ENCODE measurements at regions not wholly inside any gene's neighbourhood (a gene's known extent, or its start where the extent isn't known, plus 50 kb on each side); places are given as distances from the start of the nearest gene placed in this dataset.

DNA sequence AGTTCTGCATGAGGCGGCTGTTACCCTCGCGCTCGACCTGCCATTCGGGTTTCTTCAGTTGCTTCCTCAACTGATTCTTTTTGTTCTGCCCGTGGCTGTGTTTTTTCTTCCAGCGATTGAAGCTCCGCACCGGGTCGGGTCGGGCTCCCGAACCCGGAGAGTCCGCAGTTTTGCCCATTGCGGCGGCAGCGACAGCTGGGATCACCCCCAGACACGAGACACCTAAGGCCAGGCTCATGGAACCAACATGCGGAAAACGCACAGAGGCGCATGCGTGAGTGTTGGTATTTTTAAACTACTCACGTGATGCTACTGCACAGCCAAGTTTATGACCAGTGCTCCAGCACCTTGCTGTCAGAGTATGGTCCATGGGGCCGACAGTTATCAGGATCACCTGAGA, 100.0 kb downstream of the SPATA31D1 start:
- intact Hi-C loops (cut with DNase I) = loop anchor here in 1 of 10 donors (10.0 kb wide), 1 partner anchor 64 kb away; no protein-coding TSS in a partner anchor
- TF ChIP-seq, protein P1, sequence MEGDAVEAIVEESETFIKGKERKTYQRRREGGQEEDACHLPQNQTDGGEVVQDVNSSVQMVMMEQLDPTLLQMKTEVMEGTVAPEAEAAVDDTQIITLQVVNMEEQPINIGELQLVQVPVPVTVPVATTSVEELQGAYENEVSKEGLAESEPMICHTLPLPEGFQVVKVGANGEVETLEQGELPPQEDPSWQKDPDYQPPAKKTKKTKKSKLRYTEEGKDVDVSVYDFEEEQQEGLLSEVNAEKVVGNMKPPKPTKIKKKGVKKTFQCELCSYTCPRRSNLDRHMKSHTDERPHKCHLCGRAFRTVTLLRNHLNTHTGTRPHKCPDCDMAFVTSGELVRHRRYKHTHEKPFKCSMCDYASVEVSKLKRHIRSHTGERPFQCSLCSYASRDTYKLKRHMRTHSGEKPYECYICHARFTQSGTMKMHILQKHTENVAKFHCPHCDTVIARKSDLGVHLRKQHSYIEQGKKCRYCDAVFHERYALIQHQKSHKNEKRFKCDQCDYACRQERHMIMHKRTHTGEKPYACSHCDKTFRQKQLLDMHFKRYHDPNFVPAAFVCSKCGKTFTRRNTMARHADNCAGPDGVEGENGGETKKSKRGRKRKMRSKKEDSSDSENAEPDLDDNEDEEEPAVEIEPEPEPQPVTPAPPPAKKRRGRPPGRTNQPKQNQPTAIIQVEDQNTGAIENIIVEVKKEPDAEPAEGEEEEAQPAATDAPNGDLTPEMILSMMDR (IDR thresholded peaks at IDR 0.05) = no peak

DNA sequence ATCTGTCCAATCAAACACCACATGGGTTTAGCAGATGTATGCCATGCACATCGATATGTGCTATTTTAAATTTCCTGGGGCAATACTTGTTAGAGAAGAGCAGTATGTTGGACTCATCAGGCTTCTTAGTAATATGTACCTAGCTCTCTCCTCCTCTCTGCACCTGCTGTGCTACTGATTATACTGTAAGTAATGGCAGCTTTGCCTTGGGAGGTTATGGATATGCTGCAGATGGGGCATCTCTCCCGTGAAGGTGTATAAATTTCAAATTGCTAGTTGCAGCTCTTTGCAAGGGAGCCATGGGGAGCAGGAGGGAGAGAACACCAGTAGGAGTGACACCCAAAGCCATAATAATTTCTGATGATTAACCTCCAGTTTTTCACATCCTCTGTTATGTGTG, 101.5 kb downstream of the SPATA31D1 start:
- Histone ChIP-seq H3K4me3 (no peak overlapping the region), H3K27ac (no peak overlapping the region), H3K9me3 (no peaks in the 10 kb centered on the region), H3K27me3 (no peaks in the 10 kb centered on the region), H3K36me3 (no peaks in the 10 kb centered on the region), H3K4me1 (no peaks in the 10 kb centered on the region)
- intact Hi-C loops (cut with DNase I) = no loop called here
- no peak for DNase-seq
- TF ChIP-seq, protein P1 (IDR thresholded peaks at IDR 0.05) = no peak
- 88 to 89% methylated on average over 2 of the region's 2 CpGs for WGBS, 2 donors
- no peak for ATAC-seq

More for the DNA sequence above, 100.0 kb downstream of the SPATA31D1 start:
- no peak for DNase-seq
- Histone ChIP-seq H3K4me3 (no peak overlapping the region), H3K27ac (no peak overlapping the region), H3K27me3 (no peaks in the 10 kb centered on the region), H3K36me3 (no peaks in the 10 kb centered on the region), H3K4me1 (no peaks in the 10 kb centered on the region), H3K9me3 (no peaks in the 10 kb centered on the region)
- 93 to 96% methylated on average over 24 of the region's 24 CpGs for WGBS, 2 donors
- no peak for ATAC-seq

DNA sequence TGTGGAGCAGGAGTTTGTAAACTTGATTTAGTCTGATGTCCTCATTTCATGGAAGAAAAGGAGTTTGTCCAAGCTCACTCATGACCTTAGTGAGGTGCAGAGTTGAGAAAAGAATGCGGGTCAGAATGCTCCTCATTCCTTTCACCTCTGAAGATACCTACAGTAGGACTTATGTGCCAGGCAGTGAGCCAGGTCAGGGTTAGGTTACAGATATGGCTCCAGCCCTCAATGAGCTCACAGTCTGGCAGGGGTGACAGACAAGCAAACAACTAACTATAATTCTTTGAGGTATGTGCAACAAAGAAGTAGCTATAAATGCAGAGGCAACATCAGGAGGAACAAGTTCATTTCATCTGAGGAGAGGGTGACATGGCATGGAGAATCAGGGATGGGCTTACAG, 102.5 kb downstream of the SPATA31D1 start:
- Histone ChIP-seq H3K4me3 (no peak overlapping the region), H3K36me3 (no peaks in the 10 kb centered on the region), H3K27ac (no peak overlapping the region), H3K9me3 (no peaks in the 10 kb centered on the region), H3K4me1 (no peaks in the 10 kb centered on the region), H3K27me3 (no peaks in the 10 kb centered on the region)
- ATAC-seq = peak in 1 of 8 donors; percentile 65
- DNase-seq = no peak
- intact Hi-C loops (cut with DNase I) = no loop called here
- TF ChIP-seq, protein P1 (IDR thresholded peaks at IDR 0.05) = no peak
- 73 to 85% methylated on average over 1 of the region's 1 CpG for WGBS, 2 donors

DNA sequence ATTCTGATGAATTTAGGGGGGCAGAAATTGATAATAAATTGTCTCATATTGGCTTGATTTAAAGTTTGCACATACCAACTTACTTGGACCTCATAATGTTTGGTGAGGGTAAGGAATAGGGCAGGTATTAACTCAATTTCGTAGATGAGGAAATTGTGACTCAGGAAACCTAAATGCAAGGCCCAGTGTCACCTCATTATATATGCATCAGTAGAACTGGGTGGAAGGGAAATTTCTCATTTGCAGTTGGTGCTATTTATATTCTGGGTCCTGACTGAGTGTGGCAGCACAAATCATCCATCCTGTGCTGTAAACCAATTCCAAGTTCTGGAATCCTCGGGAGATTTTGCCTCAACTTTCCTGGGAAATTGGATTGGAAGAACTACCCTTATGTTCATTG, 103.0 kb downstream of the SPATA31D1 start:
- Histone ChIP-seq H3K36me3 (no peaks in the 10 kb centered on the region), H3K9me3 (no peaks in the 10 kb centered on the region), H3K27ac (no peak overlapping the region), H3K4me1 (no peaks in the 10 kb centered on the region), H3K27me3 (no peaks in the 10 kb centered on the region), H3K4me3 (no peak overlapping the region)
- DNase-seq = no peak
- TF ChIP-seq, protein P1 (IDR thresholded peaks at IDR 0.05) = no peak
- 86 to 88% methylated on average over 2 of the region's 2 CpGs for WGBS, 2 donors
- no peak for ATAC-seq
- intact Hi-C loops (cut with DNase I) = no loop called here

Data from heart right ventricle (tissue), 16 donors.